Endothelial cell of umbilical vein (primary cell): ENCODE measurements at regions not wholly inside any gene's neighbourhood (a gene's known extent, or its start where the extent isn't known, plus 50 kb on each side); places are given as distances from the start of the nearest gene placed in this dataset.

Source experiments
- POLR2A ChIP-seq: IDR thresholded peaks from 2 replicates; pipeline ENCODE4 v1.6.1; 2012; ENCODE audit warnings: low read depth, mild to moderate bottlenecking, control low read depth, low read length
- POLR2AphosphoS5 ChIP-seq: IDR thresholded peaks from 2 replicates; pipeline ENCODE4 v1.6.1; 2012; ENCODE audit warnings: low read depth, mild to moderate bottlenecking, control low read depth, low read length, moderate library complexity; ENCODE audit not compliant: insufficient read depth
- TF ChIP-seq, protein P1 (sequence below), 2 donors: IDR thresholded peaks; 1 replicate in 1 of 2; 2 replicates in 1 of 2; pipeline ENCODE4 v1.5.1; 2011; ENCODE audit warnings: low read length in 2 of 2, mild to moderate bottlenecking in 2 of 2, moderate library complexity in 2 of 2, control low read depth in 1 of 2, inconsistent platforms in 1 of 2, low read depth in 1 of 2; ENCODE audit not compliant: insufficient read depth in 1 of 2; ENCODE audit errors: extremely low read depth in 1 of 2

GRCh38 chr10:34013235-34013634, 678.8 kb upstream of the NRP1 start:
- no peak for TF ChIP-seq POLR2AphosphoS5
- TF ChIP-seq, protein P1, sequence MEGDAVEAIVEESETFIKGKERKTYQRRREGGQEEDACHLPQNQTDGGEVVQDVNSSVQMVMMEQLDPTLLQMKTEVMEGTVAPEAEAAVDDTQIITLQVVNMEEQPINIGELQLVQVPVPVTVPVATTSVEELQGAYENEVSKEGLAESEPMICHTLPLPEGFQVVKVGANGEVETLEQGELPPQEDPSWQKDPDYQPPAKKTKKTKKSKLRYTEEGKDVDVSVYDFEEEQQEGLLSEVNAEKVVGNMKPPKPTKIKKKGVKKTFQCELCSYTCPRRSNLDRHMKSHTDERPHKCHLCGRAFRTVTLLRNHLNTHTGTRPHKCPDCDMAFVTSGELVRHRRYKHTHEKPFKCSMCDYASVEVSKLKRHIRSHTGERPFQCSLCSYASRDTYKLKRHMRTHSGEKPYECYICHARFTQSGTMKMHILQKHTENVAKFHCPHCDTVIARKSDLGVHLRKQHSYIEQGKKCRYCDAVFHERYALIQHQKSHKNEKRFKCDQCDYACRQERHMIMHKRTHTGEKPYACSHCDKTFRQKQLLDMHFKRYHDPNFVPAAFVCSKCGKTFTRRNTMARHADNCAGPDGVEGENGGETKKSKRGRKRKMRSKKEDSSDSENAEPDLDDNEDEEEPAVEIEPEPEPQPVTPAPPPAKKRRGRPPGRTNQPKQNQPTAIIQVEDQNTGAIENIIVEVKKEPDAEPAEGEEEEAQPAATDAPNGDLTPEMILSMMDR (IDR thresholded peaks at IDR 0.05; ENCODE audit: extremely low read depth in 1 of 2, insufficient read depth in 1 of 2, low read depth in 1 of 2, low read length in 2 of 2), result no peak
- TF ChIP-seq POLR2A, result no peak
